NCI-H460 (cell line): ENCODE measurements at regions not wholly inside any gene's neighbourhood (a gene's known extent, or its start where the extent isn't known, plus 50 kb on each side); places are given as distances from the start of the nearest gene placed in this dataset.
A peak's percentile ranks its signal among the peaks of the same experiment; 100 is the strongest.
"Not testable (repeated sequence)": the region's sequence is repeated elsewhere in the genome, so short reads cannot be mapped to it uniquely, and the experiment has no call there.

Source experiments
- DNase-seq: peaks from one replicate; pipeline ENCODE4 v3.0.0-alpha.2; 2016; ENCODE audit warnings: low read depth; ENCODE audit errors: extremely low read depth

GRCh38 chr21:27528697-27529096 is 561.8 kb upstream of the ADAMTS5 start:
- no peak for DNase-seq

- DNase-seq, result no peak
Measured at GRCh38 chr21:27526451-27526850, 559.6 kb upstream of the ADAMTS5 start.

GRCh38 chr21:27525780-27526179 is 558.9 kb upstream of the ADAMTS5 start:
- no peak for DNase-seq

GRCh38 chr21:27519361-27519760 is 552.5 kb upstream of the ADAMTS5 start:
- no peak for DNase-seq

GRCh38 chr21:27517177-27517576 is 550.3 kb upstream of the ADAMTS5 start:
- DNase-seq, result not testable (repeated sequence)

- DNase-seq, result no peak
Measured at GRCh38 chr21:27515676-27516075, 548.8 kb upstream of the ADAMTS5 start.

GRCh38 chr21:27513825-27514224 is 546.9 kb upstream of the ADAMTS5 start:
- no peak for DNase-seq

GRCh38 chr21:27513016-27513415 is 546.1 kb upstream of the ADAMTS5 start:
- DNase-seq, result no peak

GRCh38 chr21:27511233-27511632 is 544.3 kb upstream of the ADAMTS5 start:
- no peak for DNase-seq

GRCh38 chr21:27507695-27508094 is 540.8 kb upstream of the ADAMTS5 start:
- no peak for DNase-seq

GRCh38 chr21:27505516-27505915 is 538.6 kb upstream of the ADAMTS5 start:
- DNase-seq, result no peak

- DNase-seq, result no peak
Measured at GRCh38 chr21:27502801-27503200, 535.9 kb upstream of the ADAMTS5 start.

GRCh38 chr21:27498025-27498424 is 531.1 kb upstream of the ADAMTS5 start:
- DNase-seq, result no peak

GRCh38 chr21:27495836-27496235 is 528.9 kb upstream of the ADAMTS5 start:
- DNase-seq, result no peak

GRCh38 chr21:27493542-27493941 is 526.7 kb upstream of the ADAMTS5 start:
- no peak for DNase-seq

GRCh38 chr21:27487676-27488075 is 520.8 kb upstream of the ADAMTS5 start:
- DNase-seq, result no peak

- no peak for DNase-seq
Measured at GRCh38 chr21:27480841-27481261, 514.0 kb upstream of the ADAMTS5 start.

- DNase-seq, result no peak
Measured at GRCh38 chr21:27477296-27477695, 510.4 kb upstream of the ADAMTS5 start.

- DNase-seq, result no peak
Measured at GRCh38 chr21:27476696-27477095, 509.8 kb upstream of the ADAMTS5 start.

GRCh38 chr21:27475363-27475955 is 508.6 kb upstream of the ADAMTS5 start:
- DNase-seq, result peak; percentile 40

- no peak for DNase-seq
Measured at GRCh38 chr21:27467366-27467765, 500.5 kb upstream of the ADAMTS5 start.

GRCh38 chr21:27466140-27466539 is 499.3 kb upstream of the ADAMTS5 start:
- DNase-seq, result no peak

- no peak for DNase-seq
Measured at GRCh38 chr21:27464648-27465047, 497.8 kb upstream of the ADAMTS5 start.
